C1 segment of cervical spinal cord (tissue), 14 donors: ENCODE measurements at regions not wholly inside any gene's neighbourhood (a gene's known extent, or its start where the extent isn't known, plus 50 kb on each side); places are given as distances from the start of the nearest gene placed in this dataset.

Experiments
- DNase-seq, 14 donors: peaks; one replicate each; lab custom pipeline; 2025; lab: John Stamatoyannopoulos, UW

DNA sequence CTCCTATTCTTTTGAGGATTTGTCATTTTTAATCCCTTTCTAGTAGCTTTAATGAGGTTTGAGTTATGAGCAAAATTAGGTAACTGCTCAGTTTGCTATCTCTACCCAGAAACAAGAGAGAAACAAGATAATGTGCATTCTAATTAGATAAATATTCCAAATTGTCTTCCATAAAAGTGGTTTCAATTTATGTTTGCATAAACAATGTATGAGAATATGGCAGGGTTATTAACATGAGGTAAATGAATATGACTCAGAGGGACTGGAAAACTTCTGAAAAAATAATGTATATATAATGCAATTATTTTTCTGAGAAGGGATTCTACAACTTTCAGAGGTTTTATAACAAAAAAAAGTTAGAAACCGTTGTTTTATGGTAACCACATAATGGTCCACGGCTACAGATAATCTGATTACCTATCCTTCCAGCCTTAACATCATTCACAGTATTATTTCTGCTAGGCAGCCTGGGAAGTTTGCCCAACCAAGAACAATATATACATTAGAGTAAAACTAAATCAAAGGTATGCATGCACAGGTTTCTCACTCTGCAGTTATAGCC, 101.2 kb downstream of the CRPPA start:
- DNase-seq = no peak

DNA sequence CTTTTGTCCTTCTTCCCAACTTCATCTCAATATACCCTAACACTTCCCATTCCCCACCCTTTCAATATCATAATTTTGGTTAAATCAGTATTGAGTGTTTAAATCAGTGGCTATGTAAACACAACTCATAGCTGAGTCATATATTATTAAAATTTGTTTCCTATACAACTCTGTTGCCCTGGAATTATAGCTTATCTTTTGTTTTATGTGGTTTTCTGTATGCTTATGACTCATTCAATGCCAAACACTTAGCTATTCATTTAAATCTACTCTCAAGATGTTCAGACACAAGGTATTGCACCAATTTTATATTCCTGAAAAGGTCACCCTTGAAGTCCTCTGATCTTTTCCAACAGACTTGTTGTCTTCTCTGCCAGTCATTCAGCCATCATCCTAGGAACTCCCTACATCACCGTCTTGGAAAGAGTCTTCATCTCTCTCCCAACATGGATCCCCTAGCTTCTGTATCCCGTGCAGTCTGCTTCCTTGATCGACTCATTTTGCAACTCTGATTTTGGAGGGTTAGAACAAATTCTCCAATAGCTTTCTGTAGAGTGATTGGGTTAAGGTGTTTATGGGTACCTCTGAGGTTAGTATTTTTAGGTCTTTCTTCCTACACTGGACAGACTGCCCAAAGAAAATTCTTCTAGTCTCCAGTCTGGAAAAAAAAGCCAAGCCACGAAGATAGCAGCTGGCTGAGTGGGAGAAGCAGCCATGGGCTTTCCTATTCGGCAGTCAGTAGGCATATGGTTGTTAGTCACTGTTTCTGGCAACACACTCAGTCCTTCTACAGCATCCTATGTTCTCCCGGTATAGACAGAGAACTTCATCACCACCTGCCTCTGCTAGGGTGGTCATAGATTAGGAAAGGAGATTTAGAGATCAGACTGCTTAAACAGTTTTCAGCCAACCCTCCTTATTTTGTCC, 102.1 kb downstream of the CRPPA start:
- no peak for DNase-seq

DNA sequence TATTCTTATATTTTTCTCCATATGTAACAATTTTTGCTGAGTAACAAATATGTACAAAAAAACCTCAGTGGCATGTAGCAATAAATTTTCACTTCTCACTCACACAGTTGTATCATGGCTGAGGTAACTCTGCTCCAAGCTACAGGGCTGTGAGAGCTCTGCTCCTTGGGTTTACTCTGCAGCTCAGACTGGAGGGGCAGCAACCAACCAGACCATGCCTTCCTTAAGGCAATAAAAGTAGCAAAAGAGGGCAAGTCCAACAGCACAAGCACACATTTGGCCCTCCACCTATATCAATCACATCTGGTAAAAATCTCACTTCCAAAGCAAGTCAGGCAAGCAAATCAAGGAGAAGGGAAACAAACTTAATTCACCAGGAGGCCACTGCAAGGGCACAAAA, 102.9 kb downstream of the CRPPA start:
- no peak for DNase-seq

DNA sequence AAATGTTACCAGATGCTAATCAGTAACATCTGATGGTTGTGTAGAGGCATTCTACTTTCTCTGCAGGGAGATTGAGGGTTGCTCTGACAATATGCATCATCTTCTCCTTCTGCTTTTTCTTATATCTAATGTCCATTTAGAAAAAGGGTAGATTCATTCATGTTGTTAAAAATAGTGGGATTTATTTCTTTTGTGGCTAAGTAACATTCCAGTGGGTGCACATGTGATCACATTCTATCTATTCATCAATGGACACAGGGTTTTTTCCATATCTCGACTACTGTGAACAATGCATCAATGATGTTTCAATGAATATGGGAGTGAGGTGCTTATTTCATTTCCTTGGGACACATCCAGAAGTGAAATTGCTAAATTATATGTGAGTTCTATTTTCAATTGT, 103.9 kb downstream of the CRPPA start:
- no peak for DNase-seq

DNA sequence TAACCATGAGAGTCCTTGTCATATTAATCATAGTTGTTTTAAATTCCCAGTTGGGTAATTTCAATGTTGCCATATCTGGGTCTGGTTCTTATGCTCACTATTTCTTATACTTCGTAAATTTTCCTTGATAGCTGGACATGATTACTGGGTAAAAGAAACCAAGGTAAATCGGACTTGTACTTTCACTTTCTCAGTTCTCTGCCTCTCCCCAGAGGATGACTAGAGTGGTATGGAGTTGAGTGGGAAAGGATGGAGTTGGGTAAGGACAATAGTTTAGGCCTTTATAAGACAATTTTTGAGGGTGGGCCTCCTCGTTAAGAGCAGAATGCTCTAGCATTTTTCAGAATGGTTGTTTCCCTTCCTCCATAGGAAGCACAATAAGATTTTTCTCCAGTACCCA, 106.1 kb downstream of the CRPPA start:
- DNase-seq = no peak

DNA sequence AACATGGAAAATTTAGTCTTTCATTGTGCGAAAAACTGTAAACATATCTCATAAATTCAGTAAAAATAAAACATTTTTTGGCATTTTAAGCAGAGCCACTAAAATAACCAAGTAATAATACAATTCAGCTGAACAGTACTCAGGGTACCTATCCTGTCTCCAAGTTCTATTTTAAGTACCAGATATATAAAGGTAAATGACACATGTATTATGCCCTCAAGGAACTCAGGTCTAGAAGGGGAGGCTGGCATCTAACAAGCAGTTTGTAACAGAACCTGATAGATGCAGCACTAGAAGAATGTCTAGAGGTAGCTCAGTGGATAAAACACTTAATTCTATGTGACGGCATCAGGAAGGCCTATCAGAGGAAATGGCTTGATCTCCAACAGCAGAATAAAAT, 112.2 kb downstream of the CRPPA start:
- no peak for DNase-seq

DNA sequence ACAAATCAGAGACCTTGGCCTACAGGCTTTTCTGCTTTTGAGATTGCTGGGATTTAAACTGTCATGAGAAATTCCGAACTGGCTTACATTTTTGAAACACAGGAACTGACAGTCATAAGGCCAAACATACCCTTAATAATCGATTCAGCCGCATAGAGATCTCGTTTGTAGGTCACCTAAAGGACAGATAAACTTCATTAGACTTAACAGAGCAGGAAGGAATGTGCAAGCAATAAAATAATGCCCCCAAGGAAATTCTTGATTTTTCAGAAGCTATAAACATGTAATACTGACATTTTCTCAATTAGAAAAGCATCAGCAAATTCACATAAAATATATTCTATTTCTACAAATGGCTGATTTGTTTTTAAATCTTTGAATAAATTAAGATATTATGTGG, 120.0 kb downstream of the CRPPA start:
- no peak for DNase-seq

DNA sequence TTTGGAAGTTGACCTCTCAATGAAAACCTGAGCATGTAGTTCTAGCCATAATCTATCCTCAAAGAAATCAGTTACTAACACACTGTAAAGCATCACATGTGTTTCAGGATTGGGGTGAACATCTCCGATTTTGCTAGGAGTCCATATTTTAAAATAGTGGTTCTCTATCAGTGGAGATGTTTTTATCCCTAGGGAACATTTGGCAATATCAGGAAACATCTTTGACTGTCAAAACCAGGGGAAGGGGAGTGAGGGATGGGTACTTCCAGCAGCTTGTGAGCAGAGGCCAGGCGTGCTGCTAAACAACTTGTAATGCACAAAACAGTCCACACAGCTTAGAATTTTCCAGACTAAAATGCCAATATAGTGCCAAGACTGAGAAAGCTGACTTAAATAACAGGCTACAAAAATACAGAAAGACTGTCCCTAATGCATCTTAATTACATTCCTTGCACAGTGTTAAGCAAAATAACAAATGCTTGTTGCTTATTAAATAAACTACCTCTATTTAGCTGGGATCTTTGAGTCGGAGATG, 120.9 kb downstream of the CRPPA start:
- no peak for DNase-seq

DNA sequence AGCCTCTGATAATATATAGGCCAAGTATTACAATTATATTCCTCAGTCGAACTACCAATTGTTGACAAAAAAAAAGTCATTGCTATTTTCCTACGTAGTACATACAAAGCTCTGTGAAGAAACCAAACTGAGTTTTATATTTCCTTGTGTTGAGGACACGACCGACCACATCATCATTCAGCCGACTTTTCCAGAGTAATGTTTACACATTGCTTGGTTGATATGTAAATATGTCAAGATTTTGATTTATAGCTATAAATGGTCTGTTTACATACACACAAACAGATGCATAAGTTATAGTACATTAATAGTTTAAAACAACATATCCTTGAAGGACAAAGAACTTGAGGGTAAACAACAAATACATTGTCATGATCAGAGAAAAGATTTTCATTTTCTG, 121.5 kb downstream of the CRPPA start:
- DNase-seq = no peak

DNA sequence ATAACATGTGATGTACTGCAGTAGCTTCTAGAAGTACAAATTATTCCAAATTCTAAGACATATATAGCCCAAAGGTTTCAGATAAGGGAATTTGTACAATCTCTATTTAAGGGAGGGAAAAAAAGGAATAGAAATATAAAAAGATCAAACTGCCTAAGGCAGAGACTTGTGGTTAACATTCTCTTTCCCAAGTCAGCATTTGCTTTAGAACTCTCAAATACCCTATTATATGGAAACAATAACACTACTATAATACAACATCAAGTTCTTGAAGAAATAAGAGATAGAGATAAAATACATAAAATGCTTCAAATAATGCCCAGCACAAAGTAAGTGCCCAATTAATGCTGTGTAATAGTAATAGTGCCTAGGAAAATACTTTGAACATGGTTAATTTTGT, 123.1 kb downstream of the CRPPA start:
- DNase-seq = no peak

DNA sequence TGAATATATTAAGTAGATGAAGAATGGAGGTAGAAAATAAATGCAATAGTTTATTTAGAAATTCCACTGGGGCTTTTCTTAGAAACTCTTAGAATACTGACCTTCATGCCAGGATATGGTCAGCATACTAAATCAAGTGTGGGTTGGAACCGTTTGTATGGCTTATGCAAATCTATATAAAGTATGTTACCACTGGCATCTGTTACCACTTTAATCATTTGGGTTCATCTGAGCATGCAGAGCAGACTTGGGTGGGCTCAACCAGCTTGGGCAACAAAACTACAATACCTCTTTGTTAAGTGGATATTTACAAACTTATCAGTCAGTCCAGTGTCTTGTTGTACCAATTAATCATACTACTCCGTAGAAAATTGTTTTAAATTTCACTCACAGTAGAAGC, 125.8 kb downstream of the CRPPA start:
- DNase-seq = no peak

DNA sequence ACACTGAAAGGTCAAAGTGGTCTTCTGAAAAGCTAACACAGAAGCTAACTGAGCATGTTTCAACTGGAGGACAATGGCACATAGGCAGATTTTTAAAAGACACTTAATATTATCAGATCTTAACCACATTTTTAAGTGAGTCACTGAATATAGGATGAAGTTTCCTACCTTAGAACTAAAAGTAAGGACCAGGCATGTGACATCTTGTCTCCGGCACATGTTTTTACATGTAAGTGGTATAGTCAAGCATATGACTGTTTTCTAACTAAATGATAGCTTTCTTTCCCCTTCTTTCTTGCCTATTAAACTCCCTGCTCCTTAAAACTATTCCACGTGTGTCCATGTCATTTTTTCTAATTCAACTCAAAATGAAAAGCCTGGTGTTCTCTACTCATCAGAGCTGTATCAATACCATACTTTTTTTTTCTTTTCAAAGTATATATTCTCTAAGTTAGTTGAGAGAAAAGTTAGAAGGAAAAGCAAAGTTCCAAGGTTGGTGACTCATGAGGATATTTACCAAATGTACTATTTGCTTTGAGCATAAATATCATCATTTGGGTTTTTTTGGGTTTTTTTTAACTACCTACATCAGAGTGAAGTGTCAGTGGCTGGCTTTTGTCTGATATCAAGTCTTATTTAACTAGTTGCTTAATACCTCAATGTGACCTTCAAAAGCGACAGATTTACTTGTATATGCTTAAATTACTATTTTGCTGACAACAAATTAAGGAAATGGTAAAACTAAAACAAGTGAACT, 127.5 kb downstream of the CRPPA start:
- no peak for DNase-seq

DNA sequence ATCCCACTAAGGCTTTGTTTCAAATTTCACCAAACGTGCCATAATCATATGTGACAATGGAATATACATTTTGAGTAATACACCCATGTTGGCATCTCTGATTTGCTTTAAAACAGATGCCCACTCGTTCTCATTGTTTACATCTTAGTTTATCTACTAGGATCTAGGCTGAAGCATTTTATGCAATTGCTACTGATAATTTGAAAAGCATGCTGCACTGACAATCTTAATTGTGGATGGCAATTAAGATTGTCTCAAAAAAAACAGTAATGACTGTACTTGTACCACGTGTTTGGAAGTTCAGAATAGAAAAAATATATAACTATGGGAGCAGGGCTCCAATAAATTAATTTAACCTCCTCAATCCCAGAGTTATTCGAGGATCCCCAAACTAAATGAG, 136.8 kb downstream of the CRPPA start:
- no peak for DNase-seq

DNA sequence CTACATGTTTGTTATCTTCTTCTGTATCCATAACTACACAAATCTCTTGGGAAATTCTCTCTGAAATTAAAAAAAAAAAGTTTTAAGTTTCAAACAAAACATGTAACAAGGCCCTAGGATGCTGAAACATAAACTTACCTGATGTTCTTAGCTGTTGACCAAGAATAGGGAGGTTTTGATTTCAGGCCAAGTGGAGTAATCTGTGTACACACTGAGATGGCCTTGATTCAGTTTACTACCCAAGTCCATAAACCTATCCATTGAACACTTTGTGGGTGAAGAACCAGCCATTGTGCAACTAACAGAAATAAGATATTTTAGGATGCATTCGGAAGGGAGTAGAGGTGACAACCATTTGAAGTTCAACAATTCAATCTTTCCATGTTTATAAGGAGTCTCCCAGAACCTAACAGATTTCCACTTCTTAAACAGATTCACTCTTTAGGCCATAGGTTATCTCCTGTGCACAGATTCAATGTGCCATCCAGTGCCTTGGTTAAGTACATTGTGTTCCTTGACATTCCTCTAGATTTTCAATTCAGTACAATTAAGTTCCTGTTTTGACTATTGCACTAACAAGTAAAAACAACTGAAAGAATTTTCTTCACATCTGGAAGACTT, 143.1 kb downstream of the CRPPA start:
- no peak for DNase-seq

DNA sequence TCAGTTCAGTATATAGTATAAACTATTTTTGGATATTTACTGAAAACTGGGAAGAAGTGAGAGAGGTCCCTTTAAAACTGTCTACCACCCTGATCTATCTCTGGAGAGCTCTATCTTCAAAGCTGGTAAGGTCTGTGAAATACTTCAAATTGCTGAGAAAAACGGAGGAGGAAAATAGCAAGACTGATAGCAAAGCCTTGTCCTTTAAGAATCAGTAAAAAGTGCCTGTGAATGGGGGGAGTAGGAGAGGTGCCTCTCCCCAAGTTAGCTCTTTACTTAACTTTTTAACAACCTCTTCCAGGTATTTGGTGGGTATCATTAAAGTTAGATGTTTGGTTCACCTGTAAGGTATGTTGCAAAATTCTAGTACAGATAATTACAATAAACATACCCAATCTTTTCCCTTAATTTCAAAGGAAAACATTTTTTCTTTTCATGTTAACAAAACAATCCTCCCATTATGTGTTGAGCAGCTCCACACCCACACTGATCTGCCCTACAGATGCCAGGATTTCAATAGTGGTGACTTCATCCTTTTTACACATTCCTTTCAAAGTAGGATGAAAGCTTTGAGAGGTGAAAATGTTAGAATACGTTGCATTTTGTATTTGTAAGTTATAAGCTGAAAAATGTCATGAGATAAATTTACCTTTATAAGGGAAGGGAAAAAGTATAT, 149.2 kb downstream of the CRPPA start:
- no peak for DNase-seq

DNA sequence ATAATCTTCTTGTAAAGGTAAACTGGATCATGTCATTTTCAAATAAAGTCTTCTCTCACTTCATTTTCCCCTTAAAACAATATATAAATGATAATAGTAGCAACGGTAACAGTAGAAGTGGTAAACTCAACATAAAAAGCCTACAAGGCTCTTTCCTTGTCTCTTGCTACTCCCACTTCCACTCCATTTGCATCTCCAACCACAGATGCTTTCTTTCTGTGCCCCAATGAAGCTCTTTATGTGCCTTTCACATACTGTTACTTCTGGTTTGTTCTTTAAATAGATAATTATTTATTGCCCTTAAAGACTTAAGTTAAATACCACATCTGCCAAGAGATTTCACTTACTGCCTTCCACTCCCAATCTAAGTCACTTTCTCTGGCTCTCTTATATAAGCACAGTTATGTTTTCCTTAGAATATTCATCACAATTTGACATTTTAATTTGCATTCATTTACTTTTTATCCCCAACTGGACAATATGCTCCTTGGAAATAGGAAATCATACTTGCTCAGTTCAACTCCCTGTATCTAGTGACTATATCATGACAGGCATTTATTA, 149.9 kb downstream of the CRPPA start:
- DNase-seq = no peak

DNA sequence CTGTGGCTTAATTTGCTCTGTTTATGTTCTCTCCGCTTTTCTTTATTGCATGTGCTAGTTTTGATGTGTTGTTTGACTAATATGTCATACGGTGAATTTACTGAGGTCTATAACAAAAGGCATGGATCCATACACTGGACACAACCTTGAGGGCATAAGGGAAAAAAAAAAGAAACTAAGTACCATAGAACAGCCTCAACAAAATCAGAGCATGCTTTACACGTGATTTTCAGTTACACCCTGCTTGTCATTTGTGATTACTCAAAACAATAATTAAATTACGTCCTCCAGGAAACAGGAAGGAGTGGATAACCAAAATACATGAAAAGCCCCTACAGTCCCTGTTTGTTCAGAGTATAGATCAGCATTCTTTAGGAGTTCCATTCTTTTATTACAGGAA, 150.5 kb downstream of the CRPPA start:
- no peak for DNase-seq

DNA sequence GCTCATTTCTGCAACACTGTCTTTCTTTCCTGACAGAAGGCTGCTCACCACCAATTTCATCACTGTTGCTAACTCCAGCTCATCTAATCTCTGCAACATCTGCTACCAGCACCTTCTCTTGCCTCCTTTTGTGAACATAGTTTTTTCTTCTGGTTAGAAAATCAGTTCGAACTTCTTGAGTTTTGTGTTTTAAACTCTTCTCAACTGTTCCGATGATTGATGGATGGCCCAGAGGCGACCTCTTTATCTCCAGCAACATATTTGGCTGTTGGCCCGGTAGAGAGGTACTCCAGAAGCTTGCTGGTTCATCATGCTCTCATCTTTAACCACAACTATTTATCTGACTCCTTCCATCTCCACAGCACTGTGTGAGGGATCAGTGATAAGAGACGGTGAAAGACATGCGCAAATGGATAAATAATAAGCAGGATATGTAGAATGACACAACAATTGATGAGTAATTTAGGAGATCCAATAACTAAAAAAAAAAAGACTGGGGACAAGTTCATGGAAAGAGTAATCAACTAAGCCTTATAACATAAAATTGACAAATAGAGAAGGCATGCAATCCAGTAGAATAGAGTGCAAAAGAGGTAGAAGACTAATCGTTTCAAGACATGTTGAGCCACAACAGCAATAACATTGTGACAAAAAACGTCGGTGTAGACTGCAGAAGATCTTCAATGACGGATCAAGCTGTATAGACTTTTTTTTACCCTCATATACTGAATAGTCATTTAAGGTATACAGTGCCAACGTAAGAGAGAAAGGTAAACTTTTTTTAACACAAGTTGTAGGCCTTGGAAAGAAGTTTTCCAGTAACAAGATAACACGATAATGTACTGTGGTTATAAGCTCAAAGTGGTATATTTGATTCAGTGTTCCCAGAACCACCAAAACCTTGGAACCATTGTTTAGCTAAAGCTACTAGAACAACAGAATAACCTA, 152.2 kb downstream of the CRPPA start:
- DNase-seq = no peak

DNA sequence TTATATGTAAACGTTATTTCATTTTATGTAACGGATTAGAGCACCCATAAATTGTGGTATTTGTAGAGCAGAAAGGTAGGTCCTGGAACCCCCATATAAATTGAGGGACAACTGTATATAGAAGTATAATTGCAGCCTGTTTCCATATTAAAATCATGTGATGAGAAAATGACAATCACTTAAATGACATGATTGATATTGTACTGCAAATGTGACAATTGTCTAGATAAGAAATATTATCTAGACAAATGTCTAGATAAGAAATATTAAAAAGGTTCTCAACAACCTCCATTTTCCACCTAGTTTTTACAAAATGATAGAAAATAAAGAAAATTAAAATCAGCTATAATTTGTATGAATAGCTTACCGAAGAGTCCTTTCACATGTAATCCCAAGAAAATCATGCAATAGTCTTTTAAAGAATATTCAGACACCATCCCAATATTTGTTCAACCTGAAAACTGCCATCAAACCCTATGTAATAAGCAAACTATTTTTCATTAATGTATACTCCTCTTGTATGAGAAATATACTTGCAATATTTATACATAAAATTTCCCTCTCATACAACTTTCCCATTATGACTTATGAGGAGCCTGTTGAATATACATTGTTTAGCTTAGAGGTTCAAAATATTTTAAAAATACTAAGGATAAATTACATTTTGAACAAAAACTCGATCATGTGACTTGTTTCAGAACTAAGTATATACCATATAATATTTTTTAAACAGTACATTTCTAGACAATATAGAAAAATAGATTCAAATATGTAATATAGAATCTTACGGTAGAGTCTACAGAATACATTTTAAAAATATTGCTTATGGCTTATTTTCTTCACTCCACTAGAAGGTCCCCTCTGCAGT, 153.2 kb downstream of the CRPPA start:
- no peak for DNase-seq
